ENCODE measurements at regions not wholly inside any gene's neighbourhood (a gene's known extent, or its start where the extent isn't known, plus 50 kb on each side); places are given as distances from the start of the nearest gene placed in this dataset.
"Not testable (repeated sequence)": the region's sequence is repeated elsewhere in the genome, so short reads cannot be mapped to it uniquely, and the experiment has no call there.

DNA sequence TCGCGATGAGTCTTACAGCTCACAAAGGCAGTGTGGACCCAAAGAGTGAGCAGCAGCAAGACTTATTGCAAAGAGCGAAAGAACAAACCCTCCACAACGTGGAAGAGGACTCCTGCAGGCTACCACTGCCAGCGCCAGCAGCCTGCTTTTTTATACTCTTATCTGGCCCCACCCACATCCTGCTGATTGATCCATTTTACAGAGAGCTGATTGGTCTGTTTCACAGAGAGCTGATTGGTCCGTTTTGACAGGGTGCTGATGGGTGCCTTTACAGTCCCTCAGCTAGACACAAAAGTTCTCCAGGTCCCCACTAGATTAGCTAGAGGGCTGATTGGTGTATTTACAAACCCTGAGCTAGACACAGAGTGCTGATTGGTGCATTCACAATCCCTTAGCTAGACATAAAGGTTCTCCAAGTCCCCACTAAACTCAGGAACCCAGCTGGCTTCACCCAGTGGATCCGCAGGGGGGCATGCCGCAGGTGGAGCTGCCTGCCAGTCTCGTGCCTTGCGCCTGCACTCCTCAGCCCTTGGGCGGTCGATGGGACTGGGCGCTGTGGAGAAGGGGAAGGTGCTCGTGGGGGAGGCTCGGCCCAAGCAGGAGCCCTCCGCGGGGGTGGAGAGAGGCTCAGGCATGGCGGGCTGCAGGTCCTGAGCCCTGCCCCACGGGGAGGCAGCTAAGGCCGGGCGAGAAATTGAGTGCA is 75.7 kb downstream of the QDPR start:
- H3K4me1 ChIP-seq (replicated peaks; ENCODE audit: insufficient read depth); H3K4me2 ChIP-seq; H3K27ac ChIP-seq; H3K4me3 ChIP-seq; BruUV-seq (replicated peaks); DNase-seq; H4K20me1 ChIP-seq (ENCODE audit: insufficient read depth); H3K79me2 ChIP-seq (ENCODE audit: low read depth); H3F3A ChIP-seq (ENCODE audit: insufficient read depth, low read depth); CTCF ChIA-PET; H2AFZ ChIP-seq; H3K9me3 ChIP-seq (ENCODE audit: insufficient read depth, low read depth); POLR2A ChIA-PET (ENCODE audit: unreplicated experiment); H3K9me2 ChIP-seq (ENCODE audit: insufficient read depth); H3K36me3 ChIP-seq (ENCODE audit: low read depth); intact Hi-C loops (cut with micrococcal nuclease; ENCODE audit: unreplicated experiment): not testable (repeated sequence)
- peaks cover 18% of the 10 kb centered on the region; the same call in 1 of the 2 replicates for H3K27me3 ChIP-seq (ENCODE audit: insufficient read depth, low read depth)

- no peak overlapping the region for H3K4me2 ChIP-seq
- no peak for TF ChIP-seq EZH2 (IDR thresholded peaks at IDR 0.05; ENCODE audit: low read depth)
- TF ChIP-seq, protein P1, sequence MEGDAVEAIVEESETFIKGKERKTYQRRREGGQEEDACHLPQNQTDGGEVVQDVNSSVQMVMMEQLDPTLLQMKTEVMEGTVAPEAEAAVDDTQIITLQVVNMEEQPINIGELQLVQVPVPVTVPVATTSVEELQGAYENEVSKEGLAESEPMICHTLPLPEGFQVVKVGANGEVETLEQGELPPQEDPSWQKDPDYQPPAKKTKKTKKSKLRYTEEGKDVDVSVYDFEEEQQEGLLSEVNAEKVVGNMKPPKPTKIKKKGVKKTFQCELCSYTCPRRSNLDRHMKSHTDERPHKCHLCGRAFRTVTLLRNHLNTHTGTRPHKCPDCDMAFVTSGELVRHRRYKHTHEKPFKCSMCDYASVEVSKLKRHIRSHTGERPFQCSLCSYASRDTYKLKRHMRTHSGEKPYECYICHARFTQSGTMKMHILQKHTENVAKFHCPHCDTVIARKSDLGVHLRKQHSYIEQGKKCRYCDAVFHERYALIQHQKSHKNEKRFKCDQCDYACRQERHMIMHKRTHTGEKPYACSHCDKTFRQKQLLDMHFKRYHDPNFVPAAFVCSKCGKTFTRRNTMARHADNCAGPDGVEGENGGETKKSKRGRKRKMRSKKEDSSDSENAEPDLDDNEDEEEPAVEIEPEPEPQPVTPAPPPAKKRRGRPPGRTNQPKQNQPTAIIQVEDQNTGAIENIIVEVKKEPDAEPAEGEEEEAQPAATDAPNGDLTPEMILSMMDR (conservative IDR thresholded peaks at IDR 0.05) = no peak
- no peaks in the 10 kb centered on the region for H3K9me3 ChIP-seq (ENCODE audit: insufficient read depth, low read depth)
- no peaks in the 10 kb centered on the region for H3F3A ChIP-seq (ENCODE audit: insufficient read depth, low read depth)
- POLR2A ChIA-PET (ENCODE audit: unreplicated experiment) = no interaction called here
- no peak overlapping the region for H3K27ac ChIP-seq
- peaks cover 23% of the 10 kb centered on the region; the same call in 1 of the 2 replicates for H3K27me3 ChIP-seq (ENCODE audit: insufficient read depth, low read depth)
- H3K4me3 ChIP-seq = no peak overlapping the region
- no peaks in the 10 kb centered on the region for H3K36me3 ChIP-seq (ENCODE audit: low read depth)
- H2AFZ ChIP-seq = no peak overlapping the region
- no TSS peak for BruUV-seq (replicated peaks)
- H3K9me2 ChIP-seq (ENCODE audit: insufficient read depth) = no peaks in the 10 kb centered on the region
- intact Hi-C loops (cut with micrococcal nuclease; ENCODE audit: unreplicated experiment) = no loop called here
- DNase-seq = no peak
- CTCF ChIA-PET = no interaction called here
- H4K20me1 ChIP-seq (ENCODE audit: insufficient read depth) = no peaks in the 10 kb centered on the region
- H3K4me1 ChIP-seq (replicated peaks; ENCODE audit: insufficient read depth) = no peaks in the 10 kb centered on the region
- H3K79me2 ChIP-seq (ENCODE audit: low read depth) = no peaks in the 10 kb centered on the region
Measured at GRCh38 chr4:17433827-17434226, 78.1 kb downstream of the QDPR start.

- H3K27ac ChIP-seq = no peak overlapping the region
- POLR2A ChIA-PET (ENCODE audit: unreplicated experiment) = no interaction called here
Measured at GRCh38 chr4:17427991-17428390, 83.9 kb downstream of the QDPR start.

More at GRCh38 chr4:17427991-17428390, 83.9 kb downstream of the QDPR start:
- BruUV-seq (replicated peaks) = no TSS peak
- H3K9me2 ChIP-seq (ENCODE audit: insufficient read depth) = no peaks in the 10 kb centered on the region
- H3F3A ChIP-seq (ENCODE audit: insufficient read depth, low read depth) = no peaks in the 10 kb centered on the region
- intact Hi-C loops (cut with micrococcal nuclease; ENCODE audit: unreplicated experiment) = no loop called here
- no peak for DNase-seq
- H3K4me2 ChIP-seq = no peak overlapping the region
- no peaks in the 10 kb centered on the region for H3K9me3 ChIP-seq (ENCODE audit: insufficient read depth, low read depth)
- H3K4me1 ChIP-seq (replicated peaks; ENCODE audit: insufficient read depth) = no peaks in the 10 kb centered on the region
- H3K79me2 ChIP-seq (ENCODE audit: low read depth) = no peaks in the 10 kb centered on the region
- H2AFZ ChIP-seq = no peak overlapping the region
- H3K4me3 ChIP-seq = no peak overlapping the region
- peaks cover 45% of the 10 kb centered on the region for H3K27me3 ChIP-seq (ENCODE audit: insufficient read depth, low read depth)
- CTCF ChIA-PET = no interaction called here
- no peak for TF ChIP-seq EZH2 (IDR thresholded peaks at IDR 0.05; ENCODE audit: low read depth)
- TF ChIP-seq, protein P1 (conservative IDR thresholded peaks at IDR 0.05) = no peak
- no peaks in the 10 kb centered on the region for H3K36me3 ChIP-seq (ENCODE audit: low read depth)
- H4K20me1 ChIP-seq (ENCODE audit: insufficient read depth) = no peaks in the 10 kb centered on the region
